Bronchial epithelial cell (primary cell): ENCODE measurements at regions not wholly inside any gene's neighbourhood (a gene's known extent, or its start where the extent isn't known, plus 50 kb on each side); places are given as distances from the start of the nearest gene placed in this dataset.

Source experiments
- DNase-seq: peaks from one replicate; pipeline ENCODE4 v3.0.0-alpha.2; 2010; ENCODE audit warnings: low read depth
- FAIRE-seq: peaks from 2 replicates; lab custom pipeline; 2011; peaks lifted over from hg19 to GRCh38; lab: Jason Lieb, UNC
- H3K27me3 ChIP-seq: 2 replicates; pipeline ENCODE4 v1.5.1; 2011; ENCODE audit warnings: low read length; ENCODE audit not compliant: control insufficient read depth, insufficient read depth
- H3K36me3 ChIP-seq: 2 replicates; pipeline ENCODE4 v1.5.1; 2011; ENCODE audit warnings: low read length; ENCODE audit not compliant: control insufficient read depth, insufficient read depth
- H3K4me3 ChIP-seq: 2 replicates; pipeline ENCODE4 v1.5.1; 2011; ENCODE audit warnings: mild to moderate bottlenecking, low read depth, low read length, control low read depth
- TF ChIP-seq, protein P1 (sequence below): IDR thresholded peaks from 2 replicates; pipeline ENCODE4 v1.5.1; 2011; ENCODE audit warnings: mild to moderate bottlenecking, moderate library complexity, low read length, control low read depth, inconsistent platforms; ENCODE audit not compliant: insufficient read depth, severe bottlenecking

DNA sequence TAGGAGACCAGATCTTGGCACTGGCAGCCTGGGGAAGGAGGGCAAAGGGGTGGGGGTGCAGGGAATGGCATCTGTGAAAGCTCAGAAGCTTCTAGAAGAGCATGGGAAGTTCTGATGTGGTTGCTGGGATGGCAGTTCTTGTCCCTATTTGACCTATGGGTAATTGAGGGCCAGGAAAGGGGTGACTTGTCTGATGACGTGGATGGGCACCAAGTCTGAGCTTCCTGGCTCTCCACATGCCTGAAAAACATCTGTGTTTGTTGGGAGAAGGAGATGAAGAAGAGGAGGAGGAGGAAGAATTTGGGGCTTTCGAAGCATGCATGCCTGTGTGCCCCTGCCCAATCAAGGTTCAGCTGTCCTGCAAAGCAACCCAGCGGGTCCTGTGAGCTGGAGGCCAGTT is 158.8 kb downstream of the SMAD6 start:
- DNase-seq (no peak), FAIRE-seq (no peak)
- TF ChIP-seq, protein P1, sequence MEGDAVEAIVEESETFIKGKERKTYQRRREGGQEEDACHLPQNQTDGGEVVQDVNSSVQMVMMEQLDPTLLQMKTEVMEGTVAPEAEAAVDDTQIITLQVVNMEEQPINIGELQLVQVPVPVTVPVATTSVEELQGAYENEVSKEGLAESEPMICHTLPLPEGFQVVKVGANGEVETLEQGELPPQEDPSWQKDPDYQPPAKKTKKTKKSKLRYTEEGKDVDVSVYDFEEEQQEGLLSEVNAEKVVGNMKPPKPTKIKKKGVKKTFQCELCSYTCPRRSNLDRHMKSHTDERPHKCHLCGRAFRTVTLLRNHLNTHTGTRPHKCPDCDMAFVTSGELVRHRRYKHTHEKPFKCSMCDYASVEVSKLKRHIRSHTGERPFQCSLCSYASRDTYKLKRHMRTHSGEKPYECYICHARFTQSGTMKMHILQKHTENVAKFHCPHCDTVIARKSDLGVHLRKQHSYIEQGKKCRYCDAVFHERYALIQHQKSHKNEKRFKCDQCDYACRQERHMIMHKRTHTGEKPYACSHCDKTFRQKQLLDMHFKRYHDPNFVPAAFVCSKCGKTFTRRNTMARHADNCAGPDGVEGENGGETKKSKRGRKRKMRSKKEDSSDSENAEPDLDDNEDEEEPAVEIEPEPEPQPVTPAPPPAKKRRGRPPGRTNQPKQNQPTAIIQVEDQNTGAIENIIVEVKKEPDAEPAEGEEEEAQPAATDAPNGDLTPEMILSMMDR, result no peak

DNA sequence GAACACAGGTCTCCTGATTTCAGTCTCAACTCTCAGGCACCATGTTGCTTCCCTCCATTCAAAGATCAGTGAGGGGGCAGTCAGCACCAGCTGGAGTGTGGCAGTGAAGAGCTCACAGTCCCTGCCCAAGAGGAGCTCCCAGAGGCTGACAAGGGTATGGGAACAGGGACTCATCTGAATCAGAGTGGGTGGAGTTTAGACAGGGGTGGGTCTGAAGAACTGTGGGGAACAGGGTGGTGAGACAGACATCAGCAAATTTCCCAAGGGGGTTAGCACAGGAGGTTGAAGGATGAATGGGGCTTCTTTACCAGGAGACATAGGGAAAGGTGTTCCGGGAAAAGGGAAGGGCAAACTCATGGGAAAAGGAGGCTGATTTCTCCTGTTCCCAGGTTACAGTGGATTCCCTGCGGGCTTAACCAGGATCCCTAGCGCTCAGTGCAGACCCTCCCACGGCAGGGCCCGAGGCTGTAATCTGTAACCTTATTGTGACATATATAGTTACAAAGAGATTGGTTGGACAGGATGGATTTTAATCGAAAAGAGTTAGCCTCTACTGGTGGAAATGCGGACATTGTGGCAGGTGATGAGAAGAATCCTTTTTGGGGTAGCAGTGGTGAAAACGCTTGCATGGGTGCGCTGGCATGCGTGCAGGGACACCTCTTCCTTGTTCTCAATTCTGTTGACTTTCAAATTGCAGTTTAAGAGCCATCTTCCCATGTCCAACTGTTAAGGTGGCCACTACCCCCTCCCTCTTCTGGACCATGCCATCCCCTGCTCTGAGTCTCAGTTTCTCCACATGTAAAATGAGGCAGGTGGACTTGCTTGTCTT is 160.3 kb downstream of the SMAD6 start:
- H3K27me3 ChIP-seq, result no peaks in the 10 kb centered on the region
- DNase-seq (peak; percentile 41), FAIRE-seq (no peak)
- no peak overlapping the region for H3K4me3 ChIP-seq
- H3K36me3 ChIP-seq, result no peaks in the 10 kb centered on the region
- TF ChIP-seq, protein P1, result no peak

More for the DNA sequence above, 158.8 kb downstream of the SMAD6 start:
- H3K36me3 ChIP-seq, result no peaks in the 10 kb centered on the region
- no peaks in the 10 kb centered on the region for H3K27me3 ChIP-seq
- H3K4me3 ChIP-seq, result no peak overlapping the region

DNA sequence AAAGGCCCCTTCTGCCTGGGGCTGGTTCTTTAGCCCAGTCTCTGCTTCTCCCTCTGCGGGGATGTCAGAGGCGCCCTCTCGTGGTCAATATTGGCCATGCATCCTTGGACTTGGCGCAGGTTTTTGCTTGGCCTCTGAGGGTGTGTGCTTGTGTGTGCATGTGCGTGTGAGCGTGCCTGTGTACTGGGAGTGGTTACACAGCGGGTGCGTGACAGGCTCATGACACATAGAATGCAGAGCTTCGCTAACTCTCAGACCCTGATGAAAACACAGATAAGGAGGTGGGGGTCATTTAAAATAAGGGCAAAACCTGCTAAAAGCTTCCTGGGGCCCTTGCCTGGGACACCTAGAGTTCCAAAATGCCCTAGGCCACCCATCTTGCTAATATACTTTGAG is 160.9 kb downstream of the SMAD6 start:
- Histone ChIP-seq H3K4me3 (no peak overlapping the region), H3K36me3 (no peaks in the 10 kb centered on the region), H3K27me3 (no peaks in the 10 kb centered on the region)
- peak; percentile 83 for DNase-seq
- FAIRE-seq, result no peak
- TF ChIP-seq, protein P1, result peak; percentile 97

DNA sequence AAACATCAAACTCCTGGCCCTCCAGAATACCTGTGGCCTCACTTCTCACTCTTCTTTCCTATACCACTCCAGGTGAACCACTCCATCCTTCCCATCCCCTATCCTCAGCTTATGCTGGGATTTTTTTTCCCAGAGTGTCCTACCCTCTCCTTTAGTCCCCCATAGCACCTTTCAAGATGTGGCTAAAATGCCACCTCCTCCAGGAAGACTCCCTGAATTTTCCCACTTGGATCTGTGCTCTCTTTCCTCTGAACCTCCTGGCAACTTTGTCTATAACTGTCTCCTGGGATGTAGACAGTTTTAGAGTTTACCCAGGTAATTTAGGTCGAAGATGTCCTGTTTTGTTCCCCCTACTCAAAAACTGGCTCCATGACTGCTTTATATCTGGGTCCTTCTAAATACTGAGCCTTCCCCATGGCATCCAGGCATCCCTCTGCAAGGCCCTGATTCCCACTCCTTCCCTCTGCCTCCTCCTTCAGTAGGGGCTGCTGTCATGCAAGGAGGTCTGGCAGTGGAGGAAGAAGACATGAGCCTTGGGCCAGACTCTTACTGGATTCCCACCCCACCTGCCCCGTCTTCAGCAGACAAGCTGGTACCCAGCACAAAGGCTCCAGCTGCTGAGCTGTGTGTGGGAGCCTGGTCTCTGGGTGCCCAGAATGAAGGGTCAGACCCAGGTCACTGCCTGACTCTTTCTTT is 161.5 kb downstream of the SMAD6 start:
- FAIRE-seq, result no peak
- no peak for DNase-seq
- Histone ChIP-seq H3K27me3 (no peaks in the 10 kb centered on the region), H3K4me3 (no peak overlapping the region), H3K36me3 (no peaks in the 10 kb centered on the region)
- TF ChIP-seq, protein P1, result no peak

DNA sequence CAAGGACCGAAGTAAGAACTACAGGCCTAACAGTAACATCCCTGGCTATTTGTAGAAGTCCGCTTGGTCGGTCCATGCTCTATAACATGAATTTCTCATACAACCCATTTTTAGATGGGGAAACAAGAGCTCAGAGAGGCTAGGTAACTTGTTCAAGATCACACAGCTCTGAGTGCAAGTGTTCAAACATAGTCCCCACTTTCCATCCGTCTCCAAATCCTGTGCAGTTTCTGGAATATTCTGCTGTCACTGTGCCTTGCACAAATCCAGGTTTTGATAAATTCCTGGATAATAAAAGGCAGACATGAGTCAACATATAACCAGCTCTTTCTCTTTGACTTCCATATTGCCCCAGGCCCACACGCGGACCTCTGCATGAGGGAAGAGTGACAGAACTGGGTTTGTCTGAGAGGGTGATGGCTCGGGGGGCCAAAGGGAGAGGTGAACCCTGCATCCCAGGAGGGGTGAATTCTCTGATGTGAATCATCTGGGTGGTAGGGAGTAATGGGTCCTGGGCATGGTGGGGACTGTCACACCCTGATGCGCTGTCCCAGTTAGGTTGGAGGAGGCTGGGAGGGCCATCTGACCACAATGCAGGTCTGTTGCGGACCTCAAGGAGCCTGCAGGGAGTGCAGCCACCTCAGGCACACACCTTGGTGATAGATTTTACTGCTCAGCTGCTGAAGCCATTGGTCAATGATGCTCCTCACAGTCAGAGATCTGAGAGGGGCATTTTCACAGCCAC is 162.2 kb downstream of the SMAD6 start:
- DNase-seq (no peak), FAIRE-seq (no peak)
- H3K27me3 ChIP-seq, result no peaks in the 10 kb centered on the region
- TF ChIP-seq, protein P1, result no peak
- H3K36me3 ChIP-seq, result no peaks in the 10 kb centered on the region
- no peak overlapping the region for H3K4me3 ChIP-seq
